ENCODE measurements at regions not wholly inside any gene's neighbourhood (a gene's known extent, or its start where the extent isn't known, plus 50 kb on each side); places are given as distances from the start of the nearest gene placed in this dataset.

DNA sequence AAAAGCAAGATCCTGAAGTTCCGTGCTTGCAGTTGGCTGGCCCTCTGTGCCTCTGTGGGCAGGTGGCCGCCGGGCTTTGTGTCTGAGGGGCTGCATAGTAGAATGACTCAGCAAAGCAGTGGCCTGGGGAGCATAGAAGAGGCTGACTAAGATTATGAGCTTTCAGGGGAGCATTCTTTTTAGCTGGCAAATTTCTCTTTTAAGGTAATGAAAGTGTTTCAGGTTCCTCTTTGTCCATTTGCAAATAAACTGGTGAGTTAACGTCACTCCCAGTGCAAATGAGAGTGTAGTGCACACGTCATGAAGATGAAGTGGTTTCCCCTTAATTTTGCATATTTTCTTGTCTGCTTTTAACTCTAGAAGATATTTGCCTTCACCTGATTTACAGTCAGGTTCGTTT is 98.6 kb downstream of the BCL2L11 start:
- intact Hi-C loops (cut with DNase I; ENCODE audit: low total_unique reads), result no loop called here
- H3K4me3 ChIP-seq, result no peak overlapping the region
- H3K4me1 ChIP-seq, result no peaks in the 10 kb centered on the region
- no peak overlapping the region for H3K27ac ChIP-seq
- TF ChIP-seq, protein P1, sequence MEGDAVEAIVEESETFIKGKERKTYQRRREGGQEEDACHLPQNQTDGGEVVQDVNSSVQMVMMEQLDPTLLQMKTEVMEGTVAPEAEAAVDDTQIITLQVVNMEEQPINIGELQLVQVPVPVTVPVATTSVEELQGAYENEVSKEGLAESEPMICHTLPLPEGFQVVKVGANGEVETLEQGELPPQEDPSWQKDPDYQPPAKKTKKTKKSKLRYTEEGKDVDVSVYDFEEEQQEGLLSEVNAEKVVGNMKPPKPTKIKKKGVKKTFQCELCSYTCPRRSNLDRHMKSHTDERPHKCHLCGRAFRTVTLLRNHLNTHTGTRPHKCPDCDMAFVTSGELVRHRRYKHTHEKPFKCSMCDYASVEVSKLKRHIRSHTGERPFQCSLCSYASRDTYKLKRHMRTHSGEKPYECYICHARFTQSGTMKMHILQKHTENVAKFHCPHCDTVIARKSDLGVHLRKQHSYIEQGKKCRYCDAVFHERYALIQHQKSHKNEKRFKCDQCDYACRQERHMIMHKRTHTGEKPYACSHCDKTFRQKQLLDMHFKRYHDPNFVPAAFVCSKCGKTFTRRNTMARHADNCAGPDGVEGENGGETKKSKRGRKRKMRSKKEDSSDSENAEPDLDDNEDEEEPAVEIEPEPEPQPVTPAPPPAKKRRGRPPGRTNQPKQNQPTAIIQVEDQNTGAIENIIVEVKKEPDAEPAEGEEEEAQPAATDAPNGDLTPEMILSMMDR (IDR thresholded peaks at IDR 0.05), result no peak
- peaks cover 0 to 8% (median 0%) of the 10 kb centered on the region in 3 donors for H3K9me3 ChIP-seq
- DNase-seq, result no peak
- no peaks in the 10 kb centered on the region for H3K27me3 ChIP-seq
- H3K36me3 ChIP-seq, result peaks cover 0 to 7% (median 0%) of the 10 kb centered on the region in 3 donors

DNA sequence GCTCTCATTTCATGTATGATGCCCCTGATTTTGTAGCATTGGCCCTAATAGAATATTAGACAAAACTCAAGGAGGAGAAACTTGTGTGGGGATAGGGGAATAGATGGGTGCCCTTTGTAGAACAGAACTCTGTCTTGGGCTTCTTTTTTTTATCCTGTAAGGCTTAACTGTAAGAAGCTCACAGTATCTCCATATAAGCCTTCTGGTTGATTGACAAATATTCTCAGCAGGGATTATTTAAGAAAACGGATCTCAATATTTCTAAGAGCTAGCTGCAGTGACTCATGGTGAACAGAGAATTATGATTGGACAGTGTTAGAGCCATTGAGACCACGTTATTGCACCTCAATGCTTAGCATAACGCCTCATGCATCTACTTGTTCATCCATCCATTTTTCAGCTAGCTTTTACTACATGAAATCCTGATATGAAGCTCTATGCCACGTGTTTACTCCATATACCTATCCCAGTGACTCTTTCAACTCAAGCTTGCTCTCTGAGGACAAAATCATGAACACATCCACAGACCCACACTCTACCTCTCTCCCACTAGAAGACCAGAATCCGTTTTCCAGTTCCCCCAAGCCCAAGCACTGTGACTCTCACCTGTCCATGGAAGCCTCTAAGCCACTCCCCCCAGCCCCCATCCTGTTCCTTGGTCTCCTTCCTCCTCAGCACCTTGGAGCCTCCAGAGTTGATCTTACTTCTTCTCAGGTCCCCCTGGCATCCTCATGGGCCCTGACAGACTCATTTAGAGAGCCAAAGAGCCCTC is 99.2 kb downstream of the BCL2L11 start:
- Histone ChIP-seq H3K27me3 (no peaks in the 10 kb centered on the region), H3K4me1 (no peaks in the 10 kb centered on the region), H3K9me3 (peaks cover 0 to 2% (median 0%) of the 10 kb centered on the region in 3 donors), H3K27ac (no peak overlapping the region), H3K36me3 (peaks cover 0 to 7% (median 0%) of the 10 kb centered on the region in 3 donors), H3K4me3 (no peak overlapping the region)
- TF ChIP-seq, protein P1 (IDR thresholded peaks at IDR 0.05), result no peak
- intact Hi-C loops (cut with DNase I; ENCODE audit: low total_unique reads), result no loop called here
- no peak for DNase-seq

DNA sequence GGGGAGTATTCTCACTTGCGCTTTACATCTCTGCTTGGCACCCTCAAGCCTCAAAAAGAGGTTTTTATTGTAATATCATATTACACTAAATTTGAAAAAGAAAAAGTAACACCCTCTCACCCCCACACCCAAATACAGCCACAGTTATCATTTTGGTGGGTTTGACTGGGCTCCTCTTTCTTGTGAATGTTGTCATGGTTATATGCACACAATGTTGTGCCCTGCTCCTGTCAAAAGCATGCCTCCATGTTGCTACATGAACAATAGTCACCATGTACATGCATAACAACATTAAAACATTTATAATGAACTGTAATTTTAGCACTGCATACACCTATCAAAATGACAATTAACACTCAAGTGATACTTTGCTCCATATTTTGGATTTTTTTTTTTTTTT is 100.2 kb downstream of the BCL2L11 start:
- H3K27me3 ChIP-seq, result no peaks in the 10 kb centered on the region
- H3K4me3 ChIP-seq, result no peak overlapping the region
- H3K4me1 ChIP-seq, result no peaks in the 10 kb centered on the region
- TF ChIP-seq, protein P1 (IDR thresholded peaks at IDR 0.05), result no peak
- DNase-seq, result no peak
- H3K36me3 ChIP-seq, result peaks cover 0 to 7% (median 0%) of the 10 kb centered on the region in 3 donors
- intact Hi-C loops (cut with DNase I; ENCODE audit: low total_unique reads), result no loop called here
- H3K9me3 ChIP-seq, result no peaks in the 10 kb centered on the region
- no peak overlapping the region for H3K27ac ChIP-seq

DNA sequence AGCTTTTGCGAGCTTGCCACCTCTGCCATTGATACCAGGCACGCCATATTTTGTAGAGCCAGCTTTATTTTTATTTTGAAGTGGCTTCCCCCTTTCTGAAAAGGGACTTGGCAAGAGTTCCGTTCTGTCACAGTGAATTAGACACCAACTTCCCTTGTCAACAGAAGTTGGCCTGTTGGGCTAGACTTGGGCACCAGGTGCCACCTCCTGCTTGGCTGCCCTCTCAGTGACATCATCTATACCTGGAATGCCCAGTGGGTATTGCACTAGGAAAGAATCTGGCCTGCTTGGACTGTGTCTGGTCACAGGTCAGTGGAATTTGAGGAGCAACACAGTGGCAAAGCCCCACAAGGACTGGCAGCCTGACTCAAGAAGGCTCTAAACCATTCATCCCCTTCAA is 101.0 kb downstream of the BCL2L11 start:
- no peak for DNase-seq

DNA sequence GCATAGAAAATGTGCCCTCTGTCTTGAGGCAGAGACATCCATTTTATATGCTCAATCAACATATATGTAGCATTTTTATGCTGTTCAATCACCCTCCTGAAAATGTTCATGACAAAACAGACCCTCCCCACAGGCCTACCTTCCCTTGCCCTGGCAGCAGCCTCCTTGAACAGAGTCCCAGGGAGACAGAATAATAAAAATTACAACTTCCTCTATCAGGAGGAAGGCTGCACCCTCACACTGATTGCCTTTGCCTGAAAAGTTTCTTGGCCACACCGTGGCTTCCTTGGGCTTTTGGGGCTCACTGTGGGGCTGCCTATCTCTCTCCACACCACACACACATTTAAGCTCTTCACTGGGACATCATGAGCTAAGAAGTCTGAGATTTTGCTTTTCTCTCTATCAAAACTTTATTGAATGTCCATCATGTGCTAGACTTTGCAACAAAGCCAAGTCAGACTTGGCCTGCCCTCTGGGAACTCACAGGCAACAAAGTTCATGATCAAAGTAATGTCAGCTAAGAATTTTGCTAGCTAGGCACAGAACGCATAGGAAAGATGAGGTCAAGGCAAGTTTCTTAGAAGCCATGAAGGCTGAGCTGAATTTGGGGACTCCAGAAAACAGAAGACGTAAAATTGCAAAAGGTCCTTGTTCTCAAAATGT is 101.6 kb downstream of the BCL2L11 start:
- TF ChIP-seq, protein P1 (IDR thresholded peaks at IDR 0.05), result no peak
- intact Hi-C loops (cut with DNase I; ENCODE audit: low total_unique reads), result no loop called here
- no peak for DNase-seq

More for the DNA sequence above, 101.0 kb downstream of the BCL2L11 start:
- H3K9me3 ChIP-seq, result no peaks in the 10 kb centered on the region
- no peaks in the 10 kb centered on the region for H3K27me3 ChIP-seq
- TF ChIP-seq, protein P1 (IDR thresholded peaks at IDR 0.05), result no peak
- H3K4me3 ChIP-seq, result no peak overlapping the region
- H3K4me1 ChIP-seq, result no peaks in the 10 kb centered on the region
- peaks cover 0 to 7% (median 0%) of the 10 kb centered on the region in 3 donors for H3K36me3 ChIP-seq
- no peak overlapping the region for H3K27ac ChIP-seq
- intact Hi-C loops (cut with DNase I; ENCODE audit: low total_unique reads), result no loop called here

More for the DNA sequence above, 101.6 kb downstream of the BCL2L11 start:
- Histone ChIP-seq H3K4me3 (no peak overlapping the region), H3K27me3 (no peaks in the 10 kb centered on the region), H3K9me3 (no peaks in the 10 kb centered on the region), H3K36me3 (peaks cover 0 to 1% (median 0%) of the 10 kb centered on the region in 3 donors), H3K27ac (no peak overlapping the region), H3K4me1 (no peaks in the 10 kb centered on the region)

All from tibial artery (tissue), 4 donors.